MM.1S (cell line): ENCODE measurements at regions not wholly inside any gene's neighbourhood (a gene's known extent, or its start where the extent isn't known, plus 50 kb on each side); places are given as distances from the start of the nearest gene placed in this dataset.

Experiments used
- DNase-seq: peaks from one replicate; pipeline ENCODE4 v3.0.0-alpha.2; 2015
- H2AFZ ChIP-seq: fragments of 300-600 bp; sonication (generic); 2 replicates; pipeline ENCODE4 v1.6.0; 2016; ENCODE audit warnings: antibody characterized with exemption, low read length
- H3F3A ChIP-seq: fragments of 300-600 bp; sonication (generic); 2 replicates; pipeline ENCODE4 v1.6.1; 2016; ENCODE audit warnings: mild to moderate bottlenecking, antibody characterized with exemption, low read length, moderate library complexity, mixed read lengths; ENCODE audit not compliant: insufficient read depth
- H3K27ac ChIP-seq: fragments of 300-600 bp; sonication (generic); 2 replicates; pipeline ENCODE4 v1.5.1; 2016; ENCODE audit warnings: mild to moderate bottlenecking, low read length
- H3K27me3 ChIP-seq: fragments of 300-600 bp; sonication (generic); replicated peaks from 2 replicates; pipeline ENCODE4 v1.6.0; 2016; ENCODE audit warnings: low read length; ENCODE audit not compliant: insufficient read depth
- H3K36me3 ChIP-seq: fragments of 300-600 bp; sonication (generic); replicated peaks from 2 replicates; pipeline ENCODE4 v1.6.1; 2016; ENCODE audit warnings: mild to moderate bottlenecking, low read length, mixed read lengths; ENCODE audit not compliant: insufficient read depth
- H3K4me1 ChIP-seq: fragments of 300-600 bp; sonication (generic); 2 replicates; pipeline ENCODE4 v1.6.1; 2016; ENCODE audit warnings: low read length, mixed read lengths
- H3K4me2 ChIP-seq: fragments of 300-600 bp; sonication (generic); 2 replicates; pipeline ENCODE4 v1.6.0; 2016; ENCODE audit warnings: low read depth, low read length
- H3K4me3 ChIP-seq: fragments of 300-600 bp; sonication (generic); 2 replicates; pipeline ENCODE4 v1.5.1; 2016; ENCODE audit warnings: low read length, mixed read lengths
- H3K79me2 ChIP-seq: fragments of 300-600 bp; sonication (generic); 2 replicates; pipeline ENCODE4 v1.6.1; 2016; ENCODE audit warnings: mixed run types, low read length, mixed read lengths
- H3K9ac ChIP-seq: fragments of 300-600 bp; sonication (generic); 2 replicates; pipeline ENCODE4 v1.6.1; 2016; ENCODE audit warnings: low read length, mixed read lengths
- H3K9me2 ChIP-seq: fragments of 300-600 bp; sonication (generic); replicated peaks from 2 replicates; pipeline ENCODE4 v1.6.1; 2016; ENCODE audit warnings: mild to moderate bottlenecking, low read length, mixed read lengths; ENCODE audit not compliant: insufficient read depth
- H3K9me3 ChIP-seq: fragments of 300-600 bp; sonication (generic); replicated peaks from 2 replicates; pipeline ENCODE4 v1.6.1; 2016; ENCODE audit warnings: mild to moderate bottlenecking, low read length, mixed read lengths; ENCODE audit not compliant: insufficient read depth
- H4K20me1 ChIP-seq: fragments of 300-600 bp; sonication (generic); 2 replicates; pipeline ENCODE4 v1.6.1; 2016; ENCODE audit warnings: mild to moderate bottlenecking, low read length, moderate library complexity, mixed read lengths; ENCODE audit not compliant: insufficient read depth
- EZH2 ChIP-seq: fragments of 300-600 bp; sonication (generic); optimal IDR thresholded peaks from 2 replicates; pipeline ENCODE3; 2017; ENCODE audit warnings: low read depth, mild to moderate bottlenecking, antibody characterized with exemption, low read length, mixed read lengths
- EZH2phosphoT487 ChIP-seq: fragments of 300-600 bp; sonication (generic); IDR thresholded peaks from 2 replicates; pipeline ENCODE4 v1.6.1; 2018; ENCODE audit warnings: antibody characterized with exemption, low read length
- TF ChIP-seq, protein P1 (sequence below): fragments of 300-600 bp; sonication (generic); IDR thresholded peaks from 2 replicates; pipeline ENCODE4 v1.5.1; 2016; ENCODE audit warnings: antibody characterized with exemption, low read length, mixed read lengths

DNA sequence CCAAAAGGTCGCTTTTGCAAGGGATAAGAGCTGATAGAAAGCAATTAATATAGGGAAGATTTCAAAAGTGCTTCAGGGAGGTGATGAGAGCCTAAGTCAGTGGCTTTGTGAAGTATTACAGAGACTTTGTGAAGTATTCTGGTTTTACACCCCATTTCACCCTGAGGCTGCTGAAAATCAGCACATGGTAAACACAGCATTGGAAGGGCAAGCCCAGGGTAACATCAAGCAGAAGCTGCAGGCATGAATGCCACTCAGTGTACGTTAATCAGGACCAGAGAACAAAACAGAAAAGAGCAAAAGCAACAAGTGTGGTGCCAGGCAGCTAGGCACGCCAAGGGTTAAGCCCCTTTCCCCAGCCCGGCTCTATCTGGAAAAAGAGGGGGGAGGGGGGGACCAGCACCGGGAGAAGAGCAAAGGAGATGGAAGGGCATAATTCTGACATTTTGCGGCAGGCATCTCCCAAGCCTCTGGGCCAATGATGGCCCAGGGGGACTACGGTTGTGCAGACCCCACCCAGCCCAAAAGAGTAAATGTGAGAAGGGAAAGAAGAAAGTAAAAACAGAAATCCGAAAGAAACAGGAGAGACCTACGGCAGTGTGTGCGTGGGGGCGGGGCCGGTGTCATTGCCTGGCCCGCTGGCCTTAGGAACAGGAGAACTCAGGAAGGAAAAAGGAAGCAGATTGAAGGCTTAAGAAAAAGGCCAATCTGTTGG lies 58.9 kb downstream of the DHRS2 start:
- Histone ChIP-seq H2AFZ (no peak overlapping the region), H3F3A (no peaks in the 10 kb centered on the region), H3K9me3 (no peaks in the 10 kb centered on the region), H3K4me1 (no peaks in the 10 kb centered on the region), H3K9ac (no peak overlapping the region), H3K27me3 (no peaks in the 10 kb centered on the region), H3K79me2 (no peaks in the 10 kb centered on the region), H3K4me2 (no peak overlapping the region), H4K20me1 (no peaks in the 10 kb centered on the region), H3K4me3 (no peak overlapping the region), H3K27ac (no peak overlapping the region), H3K9me2 (no peaks in the 10 kb centered on the region), H3K36me3 (no peaks in the 10 kb centered on the region)
- no peak for DNase-seq
- TF ChIP-seq, protein P1, sequence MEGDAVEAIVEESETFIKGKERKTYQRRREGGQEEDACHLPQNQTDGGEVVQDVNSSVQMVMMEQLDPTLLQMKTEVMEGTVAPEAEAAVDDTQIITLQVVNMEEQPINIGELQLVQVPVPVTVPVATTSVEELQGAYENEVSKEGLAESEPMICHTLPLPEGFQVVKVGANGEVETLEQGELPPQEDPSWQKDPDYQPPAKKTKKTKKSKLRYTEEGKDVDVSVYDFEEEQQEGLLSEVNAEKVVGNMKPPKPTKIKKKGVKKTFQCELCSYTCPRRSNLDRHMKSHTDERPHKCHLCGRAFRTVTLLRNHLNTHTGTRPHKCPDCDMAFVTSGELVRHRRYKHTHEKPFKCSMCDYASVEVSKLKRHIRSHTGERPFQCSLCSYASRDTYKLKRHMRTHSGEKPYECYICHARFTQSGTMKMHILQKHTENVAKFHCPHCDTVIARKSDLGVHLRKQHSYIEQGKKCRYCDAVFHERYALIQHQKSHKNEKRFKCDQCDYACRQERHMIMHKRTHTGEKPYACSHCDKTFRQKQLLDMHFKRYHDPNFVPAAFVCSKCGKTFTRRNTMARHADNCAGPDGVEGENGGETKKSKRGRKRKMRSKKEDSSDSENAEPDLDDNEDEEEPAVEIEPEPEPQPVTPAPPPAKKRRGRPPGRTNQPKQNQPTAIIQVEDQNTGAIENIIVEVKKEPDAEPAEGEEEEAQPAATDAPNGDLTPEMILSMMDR = no peak
- TF ChIP-seq EZH2 (no peak), EZH2phosphoT487 (no peak)

DNA sequence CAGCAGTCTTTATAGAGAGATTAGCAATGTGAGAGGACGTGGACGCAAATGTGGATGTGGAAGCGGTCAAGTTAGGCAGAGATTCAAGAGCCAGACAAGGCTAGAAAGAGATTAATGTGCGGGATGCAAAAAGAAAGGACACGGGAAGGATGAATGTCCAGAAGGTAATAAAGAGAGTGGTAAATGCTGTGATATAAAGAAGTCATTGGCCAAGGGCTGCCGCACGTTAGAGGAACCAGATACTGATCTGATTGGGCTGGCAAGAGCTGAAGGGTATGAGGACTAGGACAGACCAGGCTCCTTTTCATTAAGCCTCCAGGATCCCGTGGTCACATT lies 59.5 kb downstream of the DHRS2 start:
- Histone ChIP-seq H3K9me2 (no peaks in the 10 kb centered on the region), H3K9me3 (no peaks in the 10 kb centered on the region), H3K4me2 (no peak overlapping the region), H3K27ac (no peak overlapping the region), H3K4me3 (no peak overlapping the region), H3F3A (no peaks in the 10 kb centered on the region), H3K27me3 (no peaks in the 10 kb centered on the region), H3K9ac (no peak overlapping the region), H3K79me2 (no peaks in the 10 kb centered on the region), H4K20me1 (no peaks in the 10 kb centered on the region), H2AFZ (no peak overlapping the region), H3K4me1 (no peaks in the 10 kb centered on the region), H3K36me3 (no peaks in the 10 kb centered on the region)
- DNase-seq = no peak
- TF ChIP-seq EZH2phosphoT487 = no peak
- TF ChIP-seq, protein P1 = no peak

DNA sequence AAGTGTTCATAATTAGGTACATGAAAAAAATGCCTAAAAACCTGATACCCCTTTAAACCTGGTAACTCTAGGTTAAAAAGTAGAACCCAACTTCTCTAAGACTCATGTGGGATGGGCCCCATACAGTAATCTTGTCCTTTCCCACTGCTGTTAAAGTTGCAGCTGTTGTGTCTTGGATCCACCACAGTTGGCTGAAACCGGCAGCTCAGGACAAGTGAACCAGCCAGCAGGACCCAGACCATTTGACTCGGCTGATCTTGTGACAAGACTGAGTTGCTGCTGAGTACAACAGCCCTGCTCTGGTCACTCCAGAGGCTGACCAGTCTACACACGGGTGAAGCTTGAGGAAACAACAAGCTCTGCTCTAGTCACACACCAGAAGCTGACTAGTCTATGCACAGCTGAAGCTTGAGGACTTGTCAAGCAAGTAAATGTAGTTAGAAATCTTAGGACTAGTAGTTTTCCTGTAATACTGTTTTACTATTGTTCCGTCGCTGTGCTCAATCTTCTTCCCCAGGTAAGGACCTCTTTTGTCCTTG lies 60.6 kb downstream of the DHRS2 start:
- DNase-seq = no peak
- Histone ChIP-seq H3F3A (no peaks in the 10 kb centered on the region), H2AFZ (no peak overlapping the region), H3K4me3 (no peak overlapping the region), H3K9ac (no peak overlapping the region), H3K4me2 (no peak overlapping the region), H3K9me2 (no peaks in the 10 kb centered on the region), H3K27me3 (no peaks in the 10 kb centered on the region), H3K9me3 (no peaks in the 10 kb centered on the region), H3K36me3 (no peaks in the 10 kb centered on the region), H3K27ac (no peak overlapping the region), H3K4me1 (no peaks in the 10 kb centered on the region), H4K20me1 (no peaks in the 10 kb centered on the region), H3K79me2 (no peaks in the 10 kb centered on the region)
- TF ChIP-seq EZH2phosphoT487 (no peak), EZH2 (no peak)
- TF ChIP-seq, protein P1 = no peak
